WTC11 (cell line): ENCODE measurements at regions not wholly inside any gene's neighbourhood (a gene's known extent, or its start where the extent isn't known, plus 50 kb on each side); places are given as distances from the start of the nearest gene placed in this dataset.

Source experiments
- AFF4 ChIP-seq: sonication (generic); formaldehyde crosslinking; IDR thresholded peaks from 2 replicates; pipeline ENCODE4 v1.8.1; 2023; ENCODE audit warnings: mild to moderate bottlenecking, missing genetic modification reagents, borderline replicate concordance
- NR1H2 ChIP-seq: sonication (generic); formaldehyde crosslinking; IDR thresholded peaks from 2 replicates; pipeline ENCODE4 v1.9.0; 2021; ENCODE audit warnings: mild to moderate bottlenecking, moderate library complexity, missing genetic modification reagents
- PRRX2 ChIP-seq: fragments of 250-450 bp; sonication (Bioruptor Pico); IDR thresholded peaks from 2 replicates; pipeline ENCODE4 v1.8.0; 2021; ENCODE audit warnings: mild to moderate bottlenecking
- RELA ChIP-seq: sonication (generic); formaldehyde crosslinking; IDR thresholded peaks from 2 replicates; pipeline ENCODE4 v1.8.1; 2022; ENCODE audit warnings: missing genetic modification reagents, mild to moderate bottlenecking, borderline replicate concordance
- STAT6 ChIP-seq: sonication (generic); formaldehyde crosslinking; conservative IDR thresholded peaks from 2 replicates; pipeline ENCODE4 v1.8.1; 2023; ENCODE audit warnings: mild to moderate bottlenecking, low read depth, missing genetic modification reagents, moderate library complexity
- TEAD4 ChIP-seq: sonication (generic); formaldehyde crosslinking; IDR thresholded peaks from 2 replicates; pipeline ENCODE4 v1.8.0; 2022; ENCODE audit warnings: mild to moderate bottlenecking, missing genetic modification reagents
- ZMAT4 ChIP-seq: fragments of 250-450 bp; sonication (Bioruptor Pico); IDR thresholded peaks from 2 replicates; pipeline ENCODE4 v1.9.0; 2021; ENCODE audit warnings: mild to moderate bottlenecking
- TF ChIP-seq, protein P1 (sequence below): fragments of 200-600 bp; IDR thresholded peaks from 2 replicates; pipeline ENCODE4 v1.8.0; 2022; ENCODE audit warnings: antibody characterized with exemption
- TF ChIP-seq, protein P2 (sequence below): sonication (generic); formaldehyde crosslinking; IDR thresholded peaks from 2 replicates; pipeline ENCODE4 v1.8.0; 2022; ENCODE audit warnings: mild to moderate bottlenecking, missing genetic modification reagents

- no peak for TF ChIP-seq PRRX2
- TF ChIP-seq, protein P1, sequence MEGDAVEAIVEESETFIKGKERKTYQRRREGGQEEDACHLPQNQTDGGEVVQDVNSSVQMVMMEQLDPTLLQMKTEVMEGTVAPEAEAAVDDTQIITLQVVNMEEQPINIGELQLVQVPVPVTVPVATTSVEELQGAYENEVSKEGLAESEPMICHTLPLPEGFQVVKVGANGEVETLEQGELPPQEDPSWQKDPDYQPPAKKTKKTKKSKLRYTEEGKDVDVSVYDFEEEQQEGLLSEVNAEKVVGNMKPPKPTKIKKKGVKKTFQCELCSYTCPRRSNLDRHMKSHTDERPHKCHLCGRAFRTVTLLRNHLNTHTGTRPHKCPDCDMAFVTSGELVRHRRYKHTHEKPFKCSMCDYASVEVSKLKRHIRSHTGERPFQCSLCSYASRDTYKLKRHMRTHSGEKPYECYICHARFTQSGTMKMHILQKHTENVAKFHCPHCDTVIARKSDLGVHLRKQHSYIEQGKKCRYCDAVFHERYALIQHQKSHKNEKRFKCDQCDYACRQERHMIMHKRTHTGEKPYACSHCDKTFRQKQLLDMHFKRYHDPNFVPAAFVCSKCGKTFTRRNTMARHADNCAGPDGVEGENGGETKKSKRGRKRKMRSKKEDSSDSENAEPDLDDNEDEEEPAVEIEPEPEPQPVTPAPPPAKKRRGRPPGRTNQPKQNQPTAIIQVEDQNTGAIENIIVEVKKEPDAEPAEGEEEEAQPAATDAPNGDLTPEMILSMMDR = no peak
- TF ChIP-seq RELA (CRISPR knock-in tag) = no peak
- TF ChIP-seq STAT6 = no peak
- TF ChIP-seq, protein P2, sequence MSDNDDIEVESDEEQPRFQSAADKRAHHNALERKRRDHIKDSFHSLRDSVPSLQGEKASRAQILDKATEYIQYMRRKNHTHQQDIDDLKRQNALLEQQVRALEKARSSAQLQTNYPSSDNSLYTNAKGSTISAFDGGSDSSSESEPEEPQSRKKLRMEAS (CRISPR knock-in tag) = no peak
- no peak for TF ChIP-seq ZMAT4 (CRISPR knock-in tag)
- TF ChIP-seq AFF4 (CRISPR knock-in tag) = no peak
- TF ChIP-seq TEAD4 = no peak
- TF ChIP-seq NR1H2 (CRISPR knock-in tag) = no peak
These were observed 435.2 kb downstream of the ZFHX3 start for GRCh38 chr16:72612718-72613117.
